ENCODE measurements at regions not wholly inside any gene's neighbourhood (a gene's known extent, or its start where the extent isn't known, plus 50 kb on each side); places are given as distances from the start of the nearest gene placed in this dataset.

- TF ChIP-seq CTCF (IDR thresholded peaks at IDR 0.05) (no peak), POLR2A (IDR thresholded peaks at IDR 0.05) (no peak)
These were observed 54.1 kb upstream of the PRLR start for GRCh38 chr5:35284364-35284763.

Data from Peyer's patch (tissue), 4 donors.